ENCODE measurements at regions not wholly inside any gene's neighbourhood (a gene's known extent, or its start where the extent isn't known, plus 50 kb on each side); places are given as distances from the start of the nearest gene placed in this dataset.
"Not testable (repeated sequence)": the region's sequence is repeated elsewhere in the genome, so short reads cannot be mapped to it uniquely, and the experiment has no call there.

DNA sequence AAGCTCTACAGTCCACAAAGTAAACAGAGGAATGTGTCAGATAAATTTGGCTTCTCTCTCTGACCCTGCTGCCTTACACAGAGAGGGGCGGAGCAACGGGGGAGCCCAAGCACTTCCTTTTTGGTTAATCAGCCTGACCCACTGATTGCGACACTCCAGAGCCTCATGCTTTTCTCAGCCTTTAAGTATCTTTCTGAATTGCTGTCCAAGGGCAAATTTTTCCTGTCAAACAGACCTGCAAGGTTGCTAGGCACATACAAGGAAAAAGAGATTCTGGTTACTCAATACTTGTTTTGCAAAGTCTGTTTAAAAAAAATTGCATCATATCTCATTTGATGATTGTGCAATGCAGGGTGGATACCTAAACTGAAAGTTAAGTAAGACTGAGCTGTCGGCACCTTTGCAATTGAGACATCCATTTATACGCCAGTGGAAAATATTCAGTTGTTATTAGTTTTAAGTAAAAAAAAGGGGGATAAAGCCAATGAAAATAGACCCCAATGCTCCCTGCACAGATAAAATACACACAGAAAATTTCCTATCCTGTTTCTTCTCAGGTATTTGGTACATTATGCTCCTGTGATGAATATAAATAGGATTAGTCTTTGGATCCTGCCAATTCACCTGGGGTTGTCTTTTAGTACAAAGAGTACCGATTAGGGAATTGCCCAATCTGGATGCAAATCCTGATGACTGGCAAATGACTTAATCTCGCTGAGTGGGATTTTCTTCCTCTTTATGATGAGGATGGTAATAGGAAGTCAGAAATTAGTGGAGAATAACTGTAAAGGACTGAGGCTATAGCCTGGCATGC, 260.2 kb upstream of the TRIB2 start:
- Histone ChIP-seq H3K9me3 (no peaks in the 10 kb centered on the region), H3K4me1 (peaks cover 12% of the 10 kb centered on the region), H3K36me3 (no peaks in the 10 kb centered on the region), H3K4me3 (ENCODE audit: low read depth, low read length) (no peak overlapping the region), H3K27me3 (no peaks in the 10 kb centered on the region)
- DNase-seq, result no peak
- TF ChIP-seq, protein P1, sequence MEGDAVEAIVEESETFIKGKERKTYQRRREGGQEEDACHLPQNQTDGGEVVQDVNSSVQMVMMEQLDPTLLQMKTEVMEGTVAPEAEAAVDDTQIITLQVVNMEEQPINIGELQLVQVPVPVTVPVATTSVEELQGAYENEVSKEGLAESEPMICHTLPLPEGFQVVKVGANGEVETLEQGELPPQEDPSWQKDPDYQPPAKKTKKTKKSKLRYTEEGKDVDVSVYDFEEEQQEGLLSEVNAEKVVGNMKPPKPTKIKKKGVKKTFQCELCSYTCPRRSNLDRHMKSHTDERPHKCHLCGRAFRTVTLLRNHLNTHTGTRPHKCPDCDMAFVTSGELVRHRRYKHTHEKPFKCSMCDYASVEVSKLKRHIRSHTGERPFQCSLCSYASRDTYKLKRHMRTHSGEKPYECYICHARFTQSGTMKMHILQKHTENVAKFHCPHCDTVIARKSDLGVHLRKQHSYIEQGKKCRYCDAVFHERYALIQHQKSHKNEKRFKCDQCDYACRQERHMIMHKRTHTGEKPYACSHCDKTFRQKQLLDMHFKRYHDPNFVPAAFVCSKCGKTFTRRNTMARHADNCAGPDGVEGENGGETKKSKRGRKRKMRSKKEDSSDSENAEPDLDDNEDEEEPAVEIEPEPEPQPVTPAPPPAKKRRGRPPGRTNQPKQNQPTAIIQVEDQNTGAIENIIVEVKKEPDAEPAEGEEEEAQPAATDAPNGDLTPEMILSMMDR (IDR thresholded peaks at IDR 0.05; ENCODE audit: low read depth, low read length), result no peak

DNA sequence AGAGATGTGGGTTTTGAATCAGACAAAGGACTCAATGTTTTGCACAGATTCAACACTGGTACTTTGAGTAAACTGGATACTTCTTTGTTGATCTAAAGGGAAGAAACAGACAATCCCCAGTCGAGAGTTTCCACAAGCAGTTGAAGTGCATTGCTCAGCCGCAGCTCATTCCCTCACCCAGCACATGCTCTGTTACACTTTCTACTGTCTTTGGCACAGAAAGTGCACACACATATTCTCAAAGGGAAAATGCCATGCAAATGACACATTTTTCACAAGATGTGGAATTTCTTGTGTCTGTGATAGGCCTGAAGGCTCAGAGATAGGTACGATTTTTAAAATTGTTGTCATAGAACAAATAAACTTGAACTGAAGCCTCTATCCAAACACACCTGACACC, 258.9 kb upstream of the TRIB2 start:
- peaks cover 7% of the 10 kb centered on the region for H3K4me1 ChIP-seq

DNA sequence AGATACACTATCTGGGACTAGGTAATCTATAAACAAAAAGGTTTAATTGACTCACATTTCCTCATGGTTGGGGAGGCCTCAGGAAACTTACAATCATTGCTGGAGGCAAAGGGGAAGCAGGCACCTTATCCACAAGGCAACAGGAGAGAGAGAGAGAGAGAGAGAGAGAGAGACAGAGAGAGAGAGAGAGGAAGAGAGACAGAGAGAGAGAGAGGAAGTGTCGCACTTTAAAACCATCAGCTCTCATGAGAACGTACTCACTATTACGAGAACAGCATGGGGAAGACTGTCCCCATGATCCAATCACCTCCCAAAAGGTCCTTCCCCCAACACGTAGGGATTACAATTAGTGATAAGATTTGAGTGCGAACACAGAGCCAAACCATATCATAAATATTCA, 253.5 kb upstream of the TRIB2 start:
- Histone ChIP-seq H3K27me3 (no peaks in the 10 kb centered on the region), H3K36me3 (no peaks in the 10 kb centered on the region), H3K4me1 (no peaks in the 10 kb centered on the region; the same call in 1 of the 2 replicates), H3K9me3 (no peaks in the 10 kb centered on the region; the same call in 1 of the 2 replicates), H3K4me3 (ENCODE audit: low read depth, low read length) (no peak overlapping the region)
- TF ChIP-seq, protein P1 (IDR thresholded peaks at IDR 0.05; ENCODE audit: low read depth, low read length), result no peak
- no peak for DNase-seq

More for the DNA sequence above, 258.9 kb upstream of the TRIB2 start:
- H3K4me3 ChIP-seq (ENCODE audit: low read depth, low read length), result no peak overlapping the region
- TF ChIP-seq, protein P1 (IDR thresholded peaks at IDR 0.05; ENCODE audit: low read depth, low read length), result no peak
- no peaks in the 10 kb centered on the region for H3K9me3 ChIP-seq
- H3K36me3 ChIP-seq, result no peaks in the 10 kb centered on the region
- DNase-seq, result no peak
- H3K27me3 ChIP-seq, result no peaks in the 10 kb centered on the region

DNA sequence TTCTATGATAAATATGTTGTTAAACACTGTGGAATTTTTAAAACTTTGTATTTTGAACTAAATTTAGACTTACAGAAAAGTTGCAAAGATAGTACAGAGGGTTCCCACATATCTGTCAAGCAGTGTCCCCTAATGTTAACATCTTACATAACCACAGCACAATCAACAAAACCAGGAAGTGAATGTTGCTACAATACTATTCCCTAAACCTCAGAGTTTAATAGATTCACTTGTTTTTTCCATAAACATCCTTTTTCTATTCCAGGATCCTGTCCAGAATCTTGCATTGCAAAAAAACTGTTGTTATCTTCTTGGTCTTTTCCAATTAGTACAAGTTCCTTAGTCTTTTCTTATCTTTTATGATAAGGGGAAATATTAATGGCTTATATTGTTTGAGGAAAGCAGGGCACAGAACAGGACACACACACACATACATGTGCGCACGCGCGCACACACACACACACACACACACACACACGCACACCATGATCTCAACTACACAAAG, 251.1 kb upstream of the TRIB2 start:
- H3K27me3 ChIP-seq, result no peaks in the 10 kb centered on the region
- no peaks in the 10 kb centered on the region; the same call in 1 of the 2 replicates for H3K9me3 ChIP-seq
- no peak overlapping the region for H3K4me3 ChIP-seq (ENCODE audit: low read depth, low read length)
- TF ChIP-seq, protein P1 (IDR thresholded peaks at IDR 0.05; ENCODE audit: low read depth, low read length), result no peak
- H3K36me3 ChIP-seq, result no peaks in the 10 kb centered on the region
- no peak for DNase-seq
- H3K4me1 ChIP-seq, result no peaks in the 10 kb centered on the region; the same call in 1 of the 2 replicates

DNA sequence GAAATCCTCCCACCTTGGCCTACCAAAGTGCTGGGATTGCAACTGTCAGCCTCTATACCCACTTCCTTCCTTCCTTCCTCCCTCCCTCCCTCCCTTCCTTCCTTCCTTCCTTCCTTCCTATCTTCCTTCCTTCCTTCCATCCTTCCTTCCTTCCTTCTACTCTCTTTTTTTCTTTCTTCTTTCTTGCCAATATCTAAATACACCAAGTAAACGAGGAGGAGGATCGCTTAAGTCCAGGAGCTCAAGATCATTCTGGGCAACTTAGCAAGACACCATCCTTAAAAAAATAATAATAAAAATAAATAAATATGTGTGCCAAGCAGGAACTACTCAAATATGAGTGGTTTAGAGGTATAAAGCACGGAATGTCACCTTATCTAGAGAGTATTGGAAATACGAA, 249.4 kb upstream of the TRIB2 start:
- no peaks in the 10 kb centered on the region for H3K27me3 ChIP-seq
- H3K4me1 ChIP-seq, result no peaks in the 10 kb centered on the region; the same call in 1 of the 2 replicates
- no peaks in the 10 kb centered on the region for H3K36me3 ChIP-seq
- DNase-seq, result no peak
- no peak overlapping the region for H3K4me3 ChIP-seq (ENCODE audit: low read depth, low read length)
- H3K9me3 ChIP-seq, result no peaks in the 10 kb centered on the region; the same call in 1 of the 2 replicates
- TF ChIP-seq, protein P1 (IDR thresholded peaks at IDR 0.05; ENCODE audit: low read depth, low read length), result no peak

DNA sequence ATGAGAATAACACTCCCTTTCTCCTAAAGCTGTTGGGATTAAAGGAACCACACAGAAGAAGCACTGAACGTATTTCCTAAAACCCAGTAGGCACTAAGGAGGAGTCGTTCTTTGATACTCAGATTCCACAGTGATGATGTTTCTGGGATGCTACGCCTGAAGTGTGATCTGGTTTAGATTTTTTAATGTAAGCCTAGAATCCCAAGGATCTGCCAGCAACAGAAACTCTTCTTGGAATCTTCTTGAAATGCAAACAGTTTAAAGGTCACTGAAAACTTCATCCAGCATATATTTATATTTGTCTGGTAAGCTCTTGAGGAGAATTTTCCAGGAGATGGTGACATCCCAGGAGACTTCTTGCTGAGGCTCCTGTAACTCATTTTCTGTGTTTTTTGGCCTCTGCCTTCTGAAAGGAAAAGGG, 247.6 kb upstream of the TRIB2 start:
- Histone ChIP-seq H3K4me1 (no peaks in the 10 kb centered on the region; the same call in 1 of the 2 replicates), H3K9me3 (no peaks in the 10 kb centered on the region; the same call in 1 of the 2 replicates), H3K27me3 (no peaks in the 10 kb centered on the region), H3K4me3 (ENCODE audit: low read depth, low read length) (no peak overlapping the region), H3K36me3 (no peaks in the 10 kb centered on the region)
- DNase-seq, result no peak
- TF ChIP-seq, protein P1 (IDR thresholded peaks at IDR 0.05; ENCODE audit: low read depth, low read length), result no peak

DNA sequence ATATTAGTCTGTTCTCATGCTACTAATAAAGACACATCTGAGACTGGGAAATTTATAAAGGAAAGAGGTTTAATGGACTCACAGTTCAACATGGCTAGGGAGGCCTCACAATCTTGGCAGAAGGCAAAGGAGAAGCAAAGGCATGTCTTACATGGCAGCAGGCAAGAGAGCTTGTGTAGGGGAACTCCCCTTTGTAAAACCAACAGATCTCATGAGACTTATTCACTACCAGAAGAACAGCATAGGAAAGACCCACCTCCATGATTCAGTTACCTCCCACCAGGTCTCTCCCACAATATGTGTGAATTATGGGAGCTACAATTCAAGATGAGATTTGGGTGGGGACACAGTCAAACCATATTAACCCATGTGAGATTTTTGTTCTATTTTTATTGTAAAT, 244.5 kb upstream of the TRIB2 start:
- not testable (repeated sequence) for H3K27me3 ChIP-seq

More for the DNA sequence above, 244.5 kb upstream of the TRIB2 start:
- H3K9me3 ChIP-seq; H3K4me1 ChIP-seq; H3K4me3 ChIP-seq (ENCODE audit: low read depth, low read length); DNase-seq; H3K36me3 ChIP-seq: not testable (repeated sequence)

All from BE2C (cell line).